H1 (cell line): ENCODE measurements at regions not wholly inside any gene's neighbourhood (a gene's known extent, or its start where the extent isn't known, plus 50 kb on each side); places are given as distances from the start of the nearest gene placed in this dataset.

Experiments used
- CTCF ChIA-PET: fragments of 300-600 bp; sonication (Branson Sonifier 250); formaldehyde crosslinking; loops from one replicate; lab custom pipeline; 2021; ENCODE audit not compliant: partially characterized antibody; lab: Charles Lee
- POLR2A ChIA-PET: fragments of 300-600 bp; sonication (Branson Sonifier 250); formaldehyde crosslinking; loops from one replicate; lab custom pipeline; 2021; ENCODE audit warnings: inconsistent platforms; ENCODE audit not compliant: partially characterized antibody; lab: Charles Lee
- DNase-seq, 2 experiments: peaks; one replicate each; pipeline versions ENCODE4 v3.0.0 to v3.0.0-alpha.2; 2010 to 2022; ENCODE audit warnings: low spot score in 2 of 2, low read depth in 1 of 2, mixed read lengths in 1 of 2
- FAIRE-seq: peaks from 2 replicates; lab custom pipeline; 2011; peaks lifted over from hg19 to GRCh38; lab: Jason Lieb, UNC
- H2AFZ ChIP-seq: 2 replicates; pipeline ENCODE4 v1.8.1; 2012; ENCODE audit warnings: low read length, inconsistent platforms
- H2AK5ac ChIP-seq: 2 replicates; pipeline ENCODE4 v1.6.1; 2013; ENCODE audit warnings: low read depth, low read length
- H2BK120ac ChIP-seq: replicated peaks from 2 replicates; pipeline ENCODE3; 2013; ENCODE audit warnings: low read depth, low read length, inconsistent platforms
- H2BK12ac ChIP-seq: 2 replicates; pipeline ENCODE4 v1.6.1; 2013; ENCODE audit warnings: low read depth, low read length
- H2BK15ac ChIP-seq: 2 replicates; pipeline ENCODE4 v1.6.1; 2013; ENCODE audit warnings: low read length
- H2BK20ac ChIP-seq: 2 replicates; pipeline ENCODE4 v1.6.1; 2013; ENCODE audit warnings: low read length
- H2BK5ac ChIP-seq: 2 replicates; pipeline ENCODE4 v1.6.1; 2013; ENCODE audit warnings: low read depth, low read length
- H3K14ac ChIP-seq: 2 replicates; pipeline ENCODE4 v1.6.1; 2013; ENCODE audit warnings: inconsistent platforms; ENCODE audit not compliant: insufficient read length
- H3K18ac ChIP-seq: 2 replicates; pipeline ENCODE4 v1.6.1; 2013; ENCODE audit warnings: low read length; ENCODE audit errors: extremely low read depth
- H3K23ac ChIP-seq: 2 replicates; pipeline ENCODE4 v1.6.1; 2013; ENCODE audit warnings: inconsistent platforms; ENCODE audit not compliant: insufficient read length
- H3K23me2 ChIP-seq: 2 replicates; pipeline ENCODE4 v1.6.1; 2013; ENCODE audit warnings: low read depth, low read length
- H3K27ac ChIP-seq: 2 replicates; pipeline ENCODE4 v1.6.1; 2011; ENCODE audit warnings: low read depth, low read length, inconsistent platforms
- H3K27me3 ChIP-seq, 4 experiments: replicated peaks in 1 of 4; 1 replicate in 1 of 4; 2 replicates in 3 of 4; pipeline versions ENCODE4 v1.6.1 to v1.8.1; 2011 to 2013; ENCODE audit warnings: low read length in 3 of 4, mild to moderate bottlenecking in 3 of 4, inconsistent platforms in 2 of 4, mixed read lengths in 2 of 4, moderate library complexity in 1 of 4; ENCODE audit not compliant: control insufficient read depth in 3 of 4, insufficient read depth in 3 of 4; ENCODE audit errors: extremely low read depth in 1 of 4
- H3K36me3 ChIP-seq, 4 experiments: 2 replicates each; pipeline versions ENCODE4 v1.6.1 to v1.8.1; 2011 to 2013; ENCODE audit warnings: mild to moderate bottlenecking in 4 of 4, low read length in 3 of 4, moderate library complexity in 2 of 4, control low read depth in 1 of 4, inconsistent platforms in 1 of 4; ENCODE audit not compliant: insufficient read depth in 4 of 4, control insufficient read depth in 2 of 4
- H3K4ac ChIP-seq: replicated peaks from 2 replicates; pipeline ENCODE3; 2013; ENCODE audit warnings: low read length, low read depth, mixed read lengths, inconsistent platforms; ENCODE audit not compliant: insufficient read length
- H3K4me1 ChIP-seq, 4 experiments: replicated peaks in 1 of 4; 1 replicate in 1 of 4; 2 replicates in 3 of 4; pipeline versions ENCODE4 v1.6.1 to v1.8.1; 2011 to 2013; ENCODE audit warnings: low read length in 3 of 4, inconsistent platforms in 2 of 4, mixed read lengths in 1 of 4; ENCODE audit not compliant: insufficient read depth in 4 of 4, control insufficient read depth in 3 of 4
- H3K4me2 ChIP-seq, 2 experiments: 2 replicates each; pipeline versions ENCODE4 v1.6.1 to v1.8.1; 2011 to 2013; ENCODE audit warnings: low read depth in 2 of 2, low read length in 2 of 2, control low read depth in 1 of 2, inconsistent platforms in 1 of 2, mild to moderate bottlenecking in 1 of 2; ENCODE audit not compliant: insufficient read depth in 1 of 2
- H3K4me3 ChIP-seq, 4 experiments: fragments of 200-600, 300-600 bp in 1 of 4; sonication (generic), shearing (Covaris generic), sonication (Bioruptor Twin) in 1 of 4; 2 replicates each; pipeline versions ENCODE4 v1.5.1 to v1.8.1; 2011 to 2016; ENCODE audit warnings: low read length in 4 of 4, low read depth in 3 of 4, control low read depth in 2 of 4, inconsistent platforms in 2 of 4, mild to moderate bottlenecking in 2 of 4, mixed read lengths in 1 of 4, moderate library complexity in 1 of 4; ENCODE audit not compliant: insufficient read depth in 2 of 4; ENCODE audit errors: extremely low read depth in 1 of 4
- H3K56ac ChIP-seq: replicated peaks from 2 replicates; pipeline ENCODE3; 2013; ENCODE audit warnings: low read depth, mild to moderate bottlenecking, mixed read lengths, low read length, inconsistent platforms; ENCODE audit not compliant: insufficient read length
- H3K79me1 ChIP-seq: 2 replicates; pipeline ENCODE4 v1.6.1; 2013; ENCODE audit warnings: low read depth, low read length, control low read depth
- H3K79me2 ChIP-seq, 2 experiments: 2 replicates each; pipeline versions ENCODE4 v1.6.1 to v1.8.1; 2012 to 2013; ENCODE audit warnings: low read length in 2 of 2, mild to moderate bottlenecking in 2 of 2, inconsistent platforms in 1 of 2; ENCODE audit not compliant: insufficient read depth in 2 of 2, control insufficient read depth in 1 of 2
- H3K9ac ChIP-seq, 4 experiments: replicated peaks in 1 of 4; 1 replicate in 1 of 4; 2 replicates in 3 of 4; pipeline versions ENCODE4 v1.6.1 to v1.8.1; 2011 to 2013; ENCODE audit warnings: low read depth in 3 of 4, low read length in 3 of 4, control low read depth in 2 of 4, mild to moderate bottlenecking in 2 of 4, moderate library complexity in 2 of 4, inconsistent platforms in 1 of 4; ENCODE audit errors: extremely low read depth in 1 of 4
- H3K9me3 ChIP-seq, 2 experiments: 2 replicates each; pipeline versions ENCODE4 v1.6.1 to v1.8.1; 2012 to 2013; ENCODE audit warnings: mild to moderate bottlenecking in 2 of 2, moderate library complexity in 2 of 2, control low read depth in 1 of 2, inconsistent platforms in 1 of 2, low read depth in 1 of 2, low read length in 1 of 2, mixed read lengths in 1 of 2; ENCODE audit not compliant: insufficient read depth in 2 of 2
- H4K20me1 ChIP-seq, 2 experiments: replicated peaks in 1 of 2; 2 replicates each; pipeline versions ENCODE3 to v1.8.1; 2011 to 2013; ENCODE audit warnings: inconsistent platforms in 2 of 2, low read length in 2 of 2, mild to moderate bottlenecking in 1 of 2; ENCODE audit not compliant: insufficient read depth in 2 of 2, control insufficient read depth in 1 of 2
- H4K5ac ChIP-seq: 2 replicates; pipeline ENCODE4 v1.6.1; 2013; ENCODE audit warnings: low read length, low read depth, mixed read lengths, inconsistent platforms; ENCODE audit not compliant: insufficient read length
- H4K8ac ChIP-seq: 2 replicates; pipeline ENCODE4 v1.8.0; 2013; ENCODE audit warnings: mild to moderate bottlenecking, moderate library complexity, low read length, inconsistent platforms; ENCODE audit not compliant: insufficient read depth; ENCODE audit errors: extremely low read depth
- H4K91ac ChIP-seq: replicated peaks from 2 replicates; pipeline ENCODE3; 2013; ENCODE audit warnings: low read length, mixed read lengths, inconsistent platforms; ENCODE audit not compliant: insufficient read length
- CHD2 ChIP-seq: IDR thresholded peaks from 2 replicates; pipeline ENCODE4 v1.6.1; 2012; ENCODE audit warnings: low read length, improper control_type of control experiment
- JUND ChIP-seq: IDR thresholded peaks from 2 replicates; pipeline ENCODE4 v1.6.1; 2011; ENCODE audit warnings: mild to moderate bottlenecking, improper control_type of control experiment, low read length
- KDM1A ChIP-seq: fragments of 200-600, 300-600 bp; sonication (generic); IDR thresholded peaks from 2 replicates; pipeline ENCODE4 v1.7.1; 2016; ENCODE audit warnings: mild to moderate bottlenecking, low read length, borderline replicate concordance
- KDM5A ChIP-seq: fragments of 200-600 bp; IDR thresholded peaks from 2 replicates; pipeline ENCODE4 v1.7.1; 2012; ENCODE audit warnings: mild to moderate bottlenecking, low read length, inconsistent platforms, mixed read lengths
- NANOG ChIP-seq: IDR thresholded peaks from 2 replicates; pipeline ENCODE4 v1.6.1; 2011; ENCODE audit warnings: low read length, low read depth, mild to moderate bottlenecking, inconsistent platforms; ENCODE audit not compliant: insufficient read depth, poor library complexity, severe bottlenecking
- POLR2A ChIP-seq, 2 experiments: IDR thresholded peaks; 1 replicate in 1 of 2; 2 replicates in 1 of 2; pipeline ENCODE4 v1.6.1; 2011; ENCODE audit warnings: low read depth in 2 of 2, low read length in 2 of 2, mild to moderate bottlenecking in 2 of 2; ENCODE audit errors: control extremely low read depth in 1 of 2
- SP4 ChIP-seq: IDR thresholded peaks from 2 replicates; pipeline ENCODE4 v1.6.1; 2012; ENCODE audit warnings: low read length, inconsistent platforms
- SUZ12 ChIP-seq: fragments of 200-600 bp; sonication (generic); IDR thresholded peaks from 2 replicates; pipeline ENCODE4 v1.6.1; 2012; ENCODE audit warnings: mild to moderate bottlenecking, inconsistent platforms, low read length, moderate library complexity, mixed read lengths
- TAF1 ChIP-seq: IDR thresholded peaks from 2 replicates; pipeline ENCODE4 v1.6.1; 2011; ENCODE audit warnings: mild to moderate bottlenecking, low read depth, low read length
- WGBS, 2 experiments: shearing (Covaris generic) in 1 of 2; methylation state at CpG; one replicate each; pipeline versions ENCODE4 v1.1.6 to v1.1.7; 2013 to 2015; ENCODE audit warnings: low lambda C conversion rate in 2 of 2, mixed read lengths in 2 of 2, inconsistent platforms in 1 of 2, low coverage in 1 of 2, missing lambda C conversion rate in 1 of 2; ENCODE audit not compliant: insufficient replicate concordance in 2 of 2, insufficient coverage in 1 of 2, insufficient read length in 1 of 2; ENCODE audit errors: extremely low coverage in 1 of 2, missing lambda C conversion rate in 1 of 2; 5-methylcytosine and 5-hydroxymethylcytosine counted together
- TF ChIP-seq, protein P1 (sequence below): IDR thresholded peaks from 2 replicates; pipeline ENCODE4 v1.6.1; 2012; ENCODE audit warnings: inconsistent platforms

DNA sequence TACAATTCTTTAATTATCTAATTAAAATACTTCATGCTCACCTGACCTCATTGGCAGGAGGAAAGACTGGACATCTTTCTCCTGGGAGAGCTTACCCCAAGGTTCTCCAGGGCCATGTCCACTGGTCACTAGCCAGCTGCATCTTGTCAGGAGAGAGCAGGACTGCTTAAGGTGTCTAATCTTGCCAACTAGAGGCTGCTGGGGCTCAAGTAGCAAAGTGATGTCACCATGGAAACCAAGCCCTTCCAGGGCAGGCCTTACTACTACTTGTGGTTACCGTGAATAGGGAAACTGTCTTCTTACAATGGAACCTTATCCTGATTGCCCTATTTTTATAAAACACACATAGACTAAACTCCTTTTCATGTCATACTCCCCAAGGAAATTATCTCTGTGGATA, 376.4 kb downstream of the SNAPC1 start:
- Histone ChIP-seq H3K79me2 (no peaks in the 10 kb centered on the region), H4K8ac (no peak overlapping the region), H3K9ac (no peak overlapping the region), H3K4me3 (no peak overlapping the region), H2AK5ac (no peak overlapping the region), H3K4me2 (no peak overlapping the region), H2AFZ (no peak overlapping the region), H2BK120ac (no peak overlapping the region), H3K56ac (no peak overlapping the region)
- WGBS, 2 experiments, result 71% methylated on average over 1 of the region's 1 CpG; no CpG with 5 or more reads in 1 of the 2 experiments
- POLR2A ChIA-PET, result no interaction called here
- TF ChIP-seq, protein P1, sequence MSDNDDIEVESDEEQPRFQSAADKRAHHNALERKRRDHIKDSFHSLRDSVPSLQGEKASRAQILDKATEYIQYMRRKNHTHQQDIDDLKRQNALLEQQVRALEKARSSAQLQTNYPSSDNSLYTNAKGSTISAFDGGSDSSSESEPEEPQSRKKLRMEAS, result no peak
- TF ChIP-seq KDM5A, result no peak
- no peak for TF ChIP-seq CHD2
- no peak for TF ChIP-seq TAF1
- no peak for TF ChIP-seq POLR2A (IDR thresholded peaks at IDR 0.05; ENCODE audit: control extremely low read depth in 1 of 2, low read depth in 2 of 2, low read length in 2 of 2)
- TF ChIP-seq KDM1A, result no peak
- TF ChIP-seq SUZ12, result no peak
- no peak for TF ChIP-seq NANOG
- no peak for TF ChIP-seq JUND
- no peak for TF ChIP-seq SP4
- TF ChIP-seq, all 59 proteins: peak for 0
- Histone ChIP-seq H3K23ac (no peak overlapping the region), H3K36me3 (no peaks in the 10 kb centered on the region), H3K79me1 (no peaks in the 10 kb centered on the region), H3K23me2 (no peaks in the 10 kb centered on the region), H3K4me1 (peaks cover 0 to 2% (median 0%) of the 10 kb centered on the region in 4 experiments; a peak in 1 of 7 replicates), H3K4ac (no peak overlapping the region), H3K18ac (no peak overlapping the region), H2BK20ac (no peak overlapping the region), H2BK15ac (no peak overlapping the region), H3K9me3 (no peaks in the 10 kb centered on the region), H3K14ac (no peak overlapping the region), H3K27ac (no peak overlapping the region), H3K27me3 (no peaks in the 10 kb centered on the region), H2BK12ac (no peak overlapping the region), H4K91ac (no peak overlapping the region), H4K20me1 (no peaks in the 10 kb centered on the region), H4K5ac (no peak overlapping the region), H2BK5ac (no peak overlapping the region)
- CTCF ChIA-PET, result interaction anchor here (1.0 kb wide), 1 partner anchor 12 kb away, joined by 4 read pairs; no protein-coding TSS in a partner anchor
- FAIRE-seq (no peak), DNase-seq (no peak)
